GM19452 (cell line): ENCODE measurements at regions not wholly inside any gene's neighbourhood (a gene's known extent, or its start where the extent isn't known, plus 50 kb on each side); places are given as distances from the start of the nearest gene placed in this dataset.
A peak's percentile ranks its signal among the peaks of the same experiment; 100 is the strongest.
"Not testable (repeated sequence)": the region's sequence is repeated elsewhere in the genome, so short reads cannot be mapped to it uniquely, and the experiment has no call there.

Experiments used
- ATAC-seq: cut with Tn5 transposase; IDR thresholded peaks from one replicate; pipeline ENCODE4 v1.9.1; 2021; ENCODE audit not compliant: unreplicated experiment

DNA sequence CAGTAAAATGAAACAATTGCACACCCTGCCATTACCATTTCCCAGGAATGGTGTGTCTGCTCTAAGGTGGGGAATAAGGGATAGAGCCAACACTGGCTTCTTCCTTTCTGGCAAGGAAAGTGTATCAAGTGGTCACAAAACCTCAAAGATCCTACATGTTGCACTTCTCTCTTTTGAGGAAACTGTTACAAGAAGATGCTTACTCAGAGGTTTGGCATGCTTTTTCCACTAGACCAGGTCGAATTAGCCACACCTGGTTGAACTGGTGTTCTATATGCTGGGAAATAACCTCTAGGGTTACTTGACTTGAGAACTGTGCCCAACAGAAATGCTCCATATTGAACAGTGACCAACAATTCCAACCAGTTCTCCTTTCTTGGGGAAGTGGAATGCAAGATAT, 102.9 kb downstream of the LRRN1 start:
- ATAC-seq, result no peak

GRCh38 chr3:3906171-3906570, 106.9 kb downstream of the LRRN1 start:
- ATAC-seq, result no peak

DNA sequence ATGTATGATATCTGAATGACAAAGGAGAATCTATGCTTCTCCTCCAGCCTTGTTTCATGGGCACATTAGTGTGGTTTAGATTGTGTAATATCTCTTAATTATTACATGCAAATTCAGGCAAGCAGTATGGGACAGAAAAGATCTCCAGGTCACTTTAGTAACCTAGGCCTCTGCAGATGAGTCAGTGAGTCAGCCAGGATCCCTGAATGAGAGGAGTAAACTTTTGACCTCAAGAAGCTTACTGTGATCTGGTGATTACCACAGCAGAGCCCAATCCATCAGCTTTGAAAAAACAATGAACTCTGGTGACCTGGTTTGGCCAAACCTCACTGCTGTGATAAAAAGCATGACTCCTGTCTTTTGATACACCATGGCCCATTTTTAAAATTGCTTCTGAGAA, 107.8 kb downstream of the LRRN1 start:
- ATAC-seq, result no peak

GRCh38 chr3:3918763-3919162, 119.5 kb downstream of the LRRN1 start:
- no peak for ATAC-seq

DNA sequence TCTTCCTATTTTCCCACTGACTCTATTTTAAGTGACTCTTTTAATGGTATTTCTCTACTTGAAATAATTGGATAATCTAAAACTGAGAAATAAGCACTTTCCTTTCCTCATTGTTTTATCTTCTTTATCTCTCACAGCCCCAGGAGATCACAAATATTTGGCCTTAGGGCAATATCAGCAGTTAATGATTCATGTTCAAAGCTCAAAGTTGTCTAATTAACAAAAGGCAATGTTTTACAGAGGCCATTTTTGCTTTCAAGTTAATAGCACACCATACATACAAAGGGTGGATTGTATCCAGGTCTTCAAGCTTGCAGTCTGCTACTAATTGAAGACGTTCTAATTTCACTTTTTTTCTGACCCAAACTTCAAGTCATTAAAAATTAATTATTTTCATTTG, 120.1 kb downstream of the LRRN1 start:
- no peak for ATAC-seq

DNA sequence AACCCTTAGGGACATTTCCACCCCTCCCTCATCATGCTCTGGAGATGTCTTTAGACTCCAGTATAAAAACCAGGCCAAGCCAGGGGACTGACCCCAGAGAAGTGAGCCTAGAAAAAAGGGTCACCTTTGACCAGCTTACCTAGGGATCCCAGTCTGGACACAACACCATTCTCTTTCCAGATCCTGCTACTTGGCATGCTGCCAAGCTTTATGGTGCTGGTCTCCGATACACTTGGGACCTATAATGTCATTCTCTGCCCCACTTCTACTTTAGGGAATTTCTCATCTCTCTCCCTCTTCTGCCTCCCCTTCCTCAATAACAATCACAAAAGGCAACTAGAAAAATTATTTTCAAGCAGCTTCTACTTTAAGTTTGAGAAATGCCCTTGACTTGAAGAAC, 124.4 kb downstream of the LRRN1 start:
- no peak for ATAC-seq

DNA sequence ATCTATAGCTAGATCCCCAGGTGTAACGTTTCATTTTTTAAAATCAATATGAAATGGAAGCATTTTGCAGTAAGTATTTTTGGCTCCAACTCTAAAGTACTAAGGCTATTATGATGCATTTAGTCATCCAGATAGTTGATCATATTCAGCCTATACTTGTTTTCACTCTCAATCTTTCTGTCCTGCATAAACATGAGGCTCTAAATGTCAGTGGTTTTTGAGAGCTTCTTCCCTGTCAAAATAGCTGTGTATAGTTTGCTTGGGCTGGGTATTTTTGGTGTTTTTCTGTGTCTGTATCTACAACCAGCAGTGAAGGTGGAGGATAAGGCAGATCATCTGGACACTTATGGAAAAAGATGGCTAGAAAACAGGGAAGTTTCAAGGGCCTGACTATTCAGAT, 128.0 kb downstream of the LRRN1 start:
- no peak for ATAC-seq

GRCh38 chr3:3927965-3928364, 128.7 kb downstream of the LRRN1 start:
- no peak for ATAC-seq

- not testable (repeated sequence) for ATAC-seq
Measured at GRCh38 chr3:3941380-3941779, 142.1 kb downstream of the LRRN1 start.

- no peak for ATAC-seq
Measured at GRCh38 chr3:3951071-3951470, 151.8 kb downstream of the LRRN1 start.

DNA sequence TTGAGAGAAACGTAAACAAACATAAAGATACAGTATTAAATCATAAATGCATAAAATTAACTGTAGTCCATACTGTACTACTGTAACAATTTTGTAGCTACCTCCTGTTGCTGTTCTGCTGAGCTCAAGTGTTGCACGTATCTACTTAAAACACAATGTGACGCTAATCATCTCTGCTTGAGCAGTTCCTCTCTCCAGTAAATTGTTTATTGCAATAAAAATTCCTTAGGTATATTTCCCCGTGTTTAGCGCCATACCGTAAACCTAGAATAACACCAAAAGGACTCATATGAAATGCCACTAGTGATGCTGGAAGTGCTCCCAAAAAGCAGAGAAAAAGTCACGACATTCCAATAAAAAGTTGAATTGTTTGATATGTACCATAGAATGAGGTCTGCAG, 152.3 kb downstream of the LRRN1 start:
- no peak for ATAC-seq

DNA sequence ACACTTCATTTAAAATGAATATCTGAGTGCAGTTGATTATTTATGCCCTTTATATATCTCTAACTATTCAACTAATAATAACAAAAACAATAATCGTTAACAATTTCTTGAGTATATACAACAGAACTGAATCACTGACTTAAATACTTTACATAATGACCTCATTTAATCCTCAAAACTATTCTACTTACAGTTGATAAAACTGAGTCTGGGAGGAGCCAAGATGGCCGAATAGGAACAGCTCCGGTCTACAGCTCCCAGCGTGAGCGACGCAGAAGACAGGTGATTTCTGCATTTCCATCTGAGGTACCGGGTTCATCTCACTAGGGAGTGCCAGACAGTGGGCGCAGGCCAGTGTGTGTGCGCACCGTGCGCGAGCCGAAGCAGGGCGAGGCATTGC, 163.6 kb downstream of the LRRN1 start:
- ATAC-seq, result not testable (repeated sequence)

GRCh38 chr3:3984053-3984452, 184.8 kb downstream of the LRRN1 start:
- ATAC-seq, result no peak

DNA sequence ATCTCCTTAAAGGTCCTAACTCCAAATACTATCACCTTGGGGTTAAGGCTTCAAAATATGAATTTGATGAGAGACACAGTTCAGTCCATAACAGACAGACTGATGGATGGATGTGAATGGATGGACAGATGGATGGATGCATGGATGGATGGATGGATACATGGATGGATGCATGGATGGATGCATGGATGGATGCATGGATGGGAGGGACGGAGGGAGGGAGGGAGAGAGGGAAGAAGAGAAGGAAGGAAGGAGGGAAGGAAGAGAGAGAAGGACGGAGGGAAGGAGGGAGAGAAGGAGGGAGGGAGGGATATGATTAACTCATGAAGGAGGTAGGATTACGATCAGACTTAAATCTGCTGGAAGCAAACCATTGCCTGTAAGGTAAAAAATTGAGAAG, 192.4 kb downstream of the LRRN1 start:
- no peak for ATAC-seq

DNA sequence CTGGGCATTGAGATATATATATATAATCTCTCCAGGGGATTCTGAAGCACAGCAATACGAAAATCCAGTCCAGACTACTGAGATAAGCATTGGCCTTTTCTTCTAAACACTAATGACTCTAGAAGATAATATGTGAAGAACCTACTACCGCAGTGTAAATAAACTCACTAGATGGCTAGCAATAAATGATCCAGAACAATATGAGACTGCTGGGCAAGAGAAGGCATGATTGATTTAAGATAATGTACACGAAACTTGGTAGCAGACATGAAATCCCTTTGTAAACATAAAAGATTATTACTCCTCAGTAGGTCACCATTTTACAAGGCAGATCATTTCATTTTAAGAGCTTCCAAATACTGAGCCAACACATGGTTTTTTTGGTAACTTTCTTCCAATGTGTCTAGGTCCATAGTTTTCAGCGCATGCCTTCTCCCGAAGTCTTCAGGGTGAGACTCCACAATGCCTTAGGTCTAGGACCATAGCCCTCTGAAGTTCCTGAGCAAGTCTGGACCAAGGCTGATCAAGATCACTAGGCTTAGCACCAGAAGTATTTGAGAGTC, 193.2 kb downstream of the LRRN1 start:
- ATAC-seq, result no peak

DNA sequence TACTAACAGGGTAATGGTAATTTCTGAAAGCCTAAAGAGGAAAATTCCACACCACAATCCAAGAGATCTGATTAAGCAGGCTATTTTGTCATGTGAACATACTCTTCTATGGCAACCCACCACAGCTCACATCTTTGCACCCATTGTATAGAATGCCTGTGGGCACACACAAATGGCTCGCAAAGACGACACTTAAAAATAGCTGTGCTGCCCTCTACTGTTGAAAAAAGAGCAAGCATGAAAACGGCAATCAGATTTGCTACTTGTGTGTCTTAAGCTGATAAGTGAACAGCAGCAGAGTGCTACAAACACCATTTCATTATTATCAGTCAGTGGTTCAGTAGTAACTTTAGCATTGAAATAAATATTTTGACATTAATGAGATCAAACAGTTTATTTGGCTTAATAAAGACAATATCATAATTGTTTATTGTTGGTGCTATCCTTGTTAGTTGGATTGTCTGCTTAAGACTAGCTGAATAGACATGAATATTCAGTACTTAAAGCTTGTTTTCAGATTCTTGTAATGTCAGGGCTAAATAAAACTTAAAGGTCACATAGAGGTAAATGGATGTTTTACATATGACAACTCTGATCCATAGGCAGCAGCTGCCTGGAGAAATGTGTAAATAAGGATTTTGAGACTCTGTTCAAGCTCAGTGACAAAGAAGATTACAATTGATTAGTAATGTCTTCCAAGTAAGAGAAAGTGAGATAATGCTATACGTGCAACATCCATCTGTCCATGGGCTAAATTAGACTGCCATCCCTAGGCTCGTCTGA, 199.1 kb downstream of the LRRN1 start:
- peak; percentile 72 for ATAC-seq

DNA sequence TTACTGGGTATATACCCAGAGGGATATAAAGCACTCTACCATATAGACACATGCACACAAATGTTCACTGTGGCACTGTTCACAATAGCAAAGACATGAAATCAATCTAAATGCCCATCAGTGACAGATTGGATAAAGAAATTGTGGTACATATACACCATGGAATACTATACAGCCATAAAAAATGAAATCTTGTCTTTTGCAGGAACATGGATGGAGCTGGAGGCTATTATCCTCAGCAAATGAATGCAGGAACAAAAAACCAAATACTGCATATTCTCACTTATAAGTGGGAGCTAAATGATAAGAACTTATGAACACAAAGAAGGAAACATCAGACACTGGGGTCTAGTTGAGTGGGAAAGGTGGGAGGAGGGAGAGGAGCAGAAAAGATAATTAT, 200.1 kb downstream of the LRRN1 start:
- not testable (repeated sequence) for ATAC-seq

DNA sequence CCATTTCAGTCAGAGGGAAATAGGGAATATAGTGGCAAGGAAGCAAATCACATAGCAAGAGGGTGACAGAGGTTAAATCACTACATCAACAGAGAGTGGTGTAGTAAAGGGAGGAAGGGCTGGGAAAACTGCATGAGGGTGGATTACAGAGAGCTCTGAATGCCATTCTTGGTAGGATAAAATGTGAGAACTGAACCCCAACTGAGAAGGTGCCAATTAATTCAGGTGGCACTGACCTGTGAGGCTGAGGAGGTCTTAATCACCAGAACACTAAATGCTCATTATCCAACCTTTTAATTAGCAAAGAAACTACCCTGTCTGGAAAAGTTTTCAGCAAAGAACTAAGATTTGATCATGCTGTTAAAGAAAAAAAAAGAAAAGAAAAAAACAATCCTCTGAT, 202.7 kb downstream of the LRRN1 start:
- ATAC-seq, result no peak

GRCh38 chr3:4006288-4006687, 207.1 kb downstream of the LRRN1 start:
- ATAC-seq, result no peak

DNA sequence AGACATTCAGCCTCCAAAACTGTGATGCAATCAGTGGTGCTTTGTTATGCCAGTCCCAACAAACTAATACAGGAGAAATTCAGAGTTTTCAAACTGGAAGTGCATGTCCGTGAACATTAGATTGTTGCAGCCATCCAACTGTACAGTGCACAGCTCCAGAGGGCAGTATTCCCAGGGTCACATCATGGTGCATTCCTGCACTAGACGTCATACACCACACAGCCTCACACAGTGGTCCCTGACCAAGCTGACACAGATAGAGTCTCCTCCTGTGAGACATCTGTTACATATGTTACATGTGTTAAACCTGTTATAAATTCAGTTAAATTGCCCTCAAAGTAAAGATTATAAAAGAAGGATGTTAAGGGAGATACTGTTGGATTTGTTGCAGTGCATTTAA, 209.0 kb downstream of the LRRN1 start:
- ATAC-seq, result no peak

DNA sequence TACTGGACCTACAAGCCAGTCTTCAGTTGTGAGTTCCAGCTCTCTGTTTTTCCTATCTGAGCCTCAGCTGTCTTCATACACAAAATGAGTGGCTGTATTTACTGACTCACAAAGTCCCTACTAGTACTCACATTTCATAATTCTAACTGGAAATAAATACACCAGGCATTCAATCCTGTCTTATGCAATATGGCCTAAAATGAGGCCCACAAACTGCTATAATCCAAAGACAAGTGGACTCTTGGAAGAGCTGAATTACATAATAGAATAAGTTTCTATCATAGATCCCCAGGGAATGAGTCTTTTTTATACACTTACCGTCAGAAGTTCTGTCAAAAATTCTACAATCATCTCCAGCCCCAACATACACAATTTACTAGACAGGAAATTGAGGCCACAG, 211.9 kb downstream of the LRRN1 start:
- ATAC-seq, result no peak

DNA sequence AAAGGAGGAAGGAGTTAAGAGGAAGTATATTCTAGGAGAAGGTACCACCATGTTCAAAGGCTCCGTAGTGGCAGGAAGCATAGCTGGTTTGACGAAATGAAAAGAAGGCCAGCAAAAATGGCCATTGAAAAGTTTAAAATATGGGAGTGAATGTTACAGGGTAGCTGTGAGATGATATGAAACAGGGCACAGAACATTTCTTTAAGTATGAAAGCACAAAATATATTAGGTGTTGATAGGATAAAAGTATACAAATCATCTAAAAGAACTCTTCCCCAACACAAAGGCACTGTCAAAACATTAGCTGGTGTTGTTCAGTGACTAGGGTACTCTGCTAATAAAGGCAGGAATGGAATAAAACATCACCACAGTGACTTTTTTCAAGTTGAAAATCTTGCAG, 216.2 kb downstream of the LRRN1 start:
- ATAC-seq, result no peak

DNA sequence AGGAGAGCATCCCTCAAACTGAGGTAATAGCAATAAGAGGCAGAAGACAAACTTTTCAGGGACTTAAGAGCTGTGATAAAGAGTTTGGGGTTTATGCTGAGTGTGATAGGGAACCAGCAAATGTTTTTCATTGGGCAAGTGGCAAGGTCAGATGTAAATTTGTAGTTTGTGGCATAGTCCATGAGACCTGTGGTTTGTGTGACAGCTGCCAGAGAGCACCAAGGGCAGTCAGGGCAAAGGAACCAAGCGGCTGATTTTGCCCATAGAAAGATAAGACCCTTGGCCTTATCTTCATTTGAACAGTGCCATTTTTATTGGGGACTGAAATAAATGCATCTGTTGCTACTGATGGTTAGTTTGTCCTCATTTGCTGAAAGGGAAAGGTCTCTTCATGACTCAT, 220.3 kb downstream of the LRRN1 start:
- ATAC-seq, result no peak
